Mammary epithelial cell (primary cell): ENCODE measurements at regions not wholly inside any gene's neighbourhood (a gene's known extent, or its start where the extent isn't known, plus 50 kb on each side); places are given as distances from the start of the nearest gene placed in this dataset.

Experiments
- CTCF ChIP-seq, 2 donors: IDR thresholded peaks in 1 of 2; conservative IDR thresholded peaks in 1 of 2; 2 replicates each; pipeline ENCODE4 v1.5.1; 2011 to 2012; ENCODE audit warnings: inconsistent platforms in 2 of 2, low read length in 2 of 2, mild to moderate bottlenecking in 2 of 2, control low read depth in 1 of 2, low read depth in 1 of 2; ENCODE audit not compliant: insufficient read depth in 1 of 2; ENCODE audit errors: extremely low read depth in 1 of 2
- EZH2 ChIP-seq: IDR thresholded peaks from 2 replicates; pipeline ENCODE4 v1.6.1; 2012; ENCODE audit warnings: low read length, inconsistent platforms, borderline replicate concordance

GRCh38 chr16:63287401-63287800 is 1251.2 kb upstream of the CDH8 start:
- TF ChIP-seq CTCF (conservative IDR thresholded peaks at IDR 0.05 in 1 of 2, IDR thresholded peaks at IDR 0.05 in 1 of 2; ENCODE audit: extremely low read depth in 1 of 2, insufficient read depth in 1 of 2, low read depth in 1 of 2, low read length in 2 of 2): no peak
- TF ChIP-seq EZH2: no peak
